Calu3 (cell line): ENCODE measurements at regions not wholly inside any gene's neighbourhood (a gene's known extent, or its start where the extent isn't known, plus 50 kb on each side); places are given as distances from the start of the nearest gene placed in this dataset.

Source experiments
- BruUV-seq: library from RNA; stranded (reverse); fragments of 400-500 nt; replicated peaks from 2 replicates; lab custom pipeline; 2021; lab: Mats Ljungman, UMichigan
- CTCF ChIA-PET: fragments of 300-600 bp; sonication (Branson Sonifier 250); formaldehyde crosslinking; loops from one replicate; lab custom pipeline; 2022; ENCODE audit warnings: antibody characterized with exemption; lab: Charles Lee
- DNase-seq: peaks from one replicate; pipeline ENCODE4 v3.0.0; 2022
- H3K27ac Mint-ChIP-seq: one replicate; pipeline ENCODE4 v1.8.0; 2022; ENCODE audit warnings: mixed read lengths; ENCODE audit not compliant: unreplicated experiment
- H3K27me3 Mint-ChIP-seq: one replicate; pipeline ENCODE4 v1.8.0; 2022; ENCODE audit warnings: mixed read lengths; ENCODE audit not compliant: unreplicated experiment
- H3K36me3 Mint-ChIP-seq: one replicate; pipeline ENCODE4 v1.8.0; 2022; ENCODE audit warnings: mild to moderate bottlenecking, moderate library complexity, mixed read lengths; ENCODE audit not compliant: insufficient read depth, unreplicated experiment
- H3K4me1 Mint-ChIP-seq: one replicate; pipeline ENCODE4 v1.8.0; 2022; ENCODE audit warnings: mild to moderate bottlenecking, low read depth, mixed read lengths; ENCODE audit not compliant: unreplicated experiment
- H3K4me3 Mint-ChIP-seq: one replicate; pipeline ENCODE4 v1.8.0; 2022; ENCODE audit warnings: mild to moderate bottlenecking, low read depth, moderate library complexity, mixed read lengths; ENCODE audit not compliant: unreplicated experiment
- H3K9me3 Mint-ChIP-seq: one replicate; pipeline ENCODE4 v1.8.0; 2022; ENCODE audit warnings: low read depth, mixed read lengths; ENCODE audit not compliant: unreplicated experiment
- intact Hi-C: fragments of 100-400 bp; cut with micrococcal nuclease; formaldehyde crosslinking; loops from one replicate; pipeline ENCODE4 v1.10.0; 2022; ENCODE audit not compliant: unreplicated experiment
- TF ChIP-seq, protein P1 (sequence below): fragments of 200-600 bp; IDR thresholded peaks from one replicate; pipeline ENCODE4 v1.8.0; 2022; ENCODE audit warnings: antibody characterized with exemption; ENCODE audit not compliant: unreplicated experiment

DNA sequence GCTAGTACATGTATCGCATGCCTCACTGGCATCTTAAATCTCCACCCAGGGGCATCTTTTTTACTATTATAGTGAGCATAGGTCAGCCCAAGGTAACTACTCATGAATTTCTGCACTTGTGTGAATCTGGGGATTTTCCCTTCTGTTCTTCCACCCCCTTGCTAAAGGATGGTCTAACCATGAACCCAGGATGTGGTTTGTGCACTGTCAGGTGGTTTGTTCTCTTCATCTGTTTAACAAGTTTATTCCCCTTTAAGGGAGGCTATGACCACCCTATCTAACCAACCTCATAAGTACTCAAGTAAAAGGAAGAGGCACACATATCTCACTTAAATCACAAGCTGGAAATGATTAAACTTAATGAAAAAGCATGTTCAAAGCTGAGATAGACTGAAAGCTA lies 243.0 kb downstream of the RPRM start:
- CTCF ChIA-PET: no interaction called here
- no TSS peak for BruUV-seq

GRCh38 chr2:153232464-153232863 lies 246.1 kb downstream of the RPRM start:
- no peak for DNase-seq
- Mint-ChIP-seq H3K36me3 (no peaks in the 10 kb centered on the region), H3K9me3 (no peaks in the 10 kb centered on the region), H3K27me3 (no peaks in the 10 kb centered on the region), H3K4me3 (no peak overlapping the region), H3K4me1 (no peaks in the 10 kb centered on the region), H3K27ac (no peak overlapping the region)
- CTCF ChIA-PET: interaction anchor here (0.5 kb wide), 1 partner anchor 1276 kb away, joined by 3 read pairs; no protein-coding TSS in a partner anchor
- intact Hi-C loops: no loop called here
- TF ChIP-seq, protein P1, sequence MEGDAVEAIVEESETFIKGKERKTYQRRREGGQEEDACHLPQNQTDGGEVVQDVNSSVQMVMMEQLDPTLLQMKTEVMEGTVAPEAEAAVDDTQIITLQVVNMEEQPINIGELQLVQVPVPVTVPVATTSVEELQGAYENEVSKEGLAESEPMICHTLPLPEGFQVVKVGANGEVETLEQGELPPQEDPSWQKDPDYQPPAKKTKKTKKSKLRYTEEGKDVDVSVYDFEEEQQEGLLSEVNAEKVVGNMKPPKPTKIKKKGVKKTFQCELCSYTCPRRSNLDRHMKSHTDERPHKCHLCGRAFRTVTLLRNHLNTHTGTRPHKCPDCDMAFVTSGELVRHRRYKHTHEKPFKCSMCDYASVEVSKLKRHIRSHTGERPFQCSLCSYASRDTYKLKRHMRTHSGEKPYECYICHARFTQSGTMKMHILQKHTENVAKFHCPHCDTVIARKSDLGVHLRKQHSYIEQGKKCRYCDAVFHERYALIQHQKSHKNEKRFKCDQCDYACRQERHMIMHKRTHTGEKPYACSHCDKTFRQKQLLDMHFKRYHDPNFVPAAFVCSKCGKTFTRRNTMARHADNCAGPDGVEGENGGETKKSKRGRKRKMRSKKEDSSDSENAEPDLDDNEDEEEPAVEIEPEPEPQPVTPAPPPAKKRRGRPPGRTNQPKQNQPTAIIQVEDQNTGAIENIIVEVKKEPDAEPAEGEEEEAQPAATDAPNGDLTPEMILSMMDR: no peak
- no TSS peak for BruUV-seq

More for the DNA sequence above, 243.0 kb downstream of the RPRM start:
- no peaks in the 10 kb centered on the region for H3K27me3 Mint-ChIP-seq
- no peak for DNase-seq
- no peak overlapping the region for H3K27ac Mint-ChIP-seq
- H3K36me3 Mint-ChIP-seq: no peaks in the 10 kb centered on the region
- intact Hi-C loops: no loop called here
- TF ChIP-seq, protein P1: no peak
- no peaks in the 10 kb centered on the region for H3K4me1 Mint-ChIP-seq
- no peaks in the 10 kb centered on the region for H3K9me3 Mint-ChIP-seq
- no peak overlapping the region for H3K4me3 Mint-ChIP-seq

DNA sequence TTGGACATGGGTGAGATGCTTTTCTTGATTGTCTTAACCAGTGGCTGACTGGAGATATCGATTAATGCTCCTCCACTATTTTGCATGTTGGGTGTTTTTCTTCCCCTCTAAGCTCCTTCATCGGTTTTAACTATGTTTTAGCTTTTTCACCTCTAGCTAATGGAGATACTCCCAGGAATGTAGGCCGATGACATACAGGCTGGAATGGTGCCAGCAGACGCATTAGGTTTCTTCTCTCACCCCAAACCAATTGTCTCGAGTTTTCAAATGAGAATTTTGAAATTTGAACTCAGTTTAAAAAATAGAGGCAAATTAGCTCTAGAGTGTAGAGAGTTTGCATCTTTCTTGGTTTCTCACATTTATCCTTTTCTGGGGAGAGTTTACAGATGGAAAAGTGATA lies 247.6 kb downstream of the RPRM start:
- TF ChIP-seq, protein P1: no peak
- no peak for DNase-seq
- intact Hi-C loops: no loop called here
- Mint-ChIP-seq H3K4me3 (no peak overlapping the region), H3K4me1 (no peaks in the 10 kb centered on the region), H3K27ac (no peak overlapping the region), H3K27me3 (no peaks in the 10 kb centered on the region), H3K9me3 (no peaks in the 10 kb centered on the region), H3K36me3 (no peaks in the 10 kb centered on the region)
- no TSS peak for BruUV-seq
- CTCF ChIA-PET: no interaction called here

DNA sequence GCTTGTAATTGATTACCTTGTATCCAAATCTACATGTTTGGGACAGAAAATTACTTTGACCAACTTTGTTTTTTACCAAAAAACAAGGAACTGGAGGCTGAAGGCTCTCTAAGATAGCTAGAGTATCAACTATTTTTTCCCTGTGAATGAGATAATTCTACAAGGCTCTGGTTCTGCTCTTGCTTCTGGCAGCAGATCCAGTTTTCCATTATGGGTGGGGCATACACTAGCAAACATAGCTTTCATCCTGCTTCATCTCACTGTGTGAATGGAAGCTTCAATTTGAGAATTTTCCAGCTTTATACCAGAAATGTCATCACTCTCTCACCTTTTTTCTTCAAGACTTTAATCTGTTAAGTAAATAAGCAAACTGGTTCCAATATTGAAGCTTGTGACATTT lies 249.7 kb downstream of the RPRM start:
- Mint-ChIP-seq H3K27me3 (no peaks in the 10 kb centered on the region), H3K4me1 (no peaks in the 10 kb centered on the region), H3K27ac (no peak overlapping the region), H3K4me3 (no peak overlapping the region), H3K9me3 (no peaks in the 10 kb centered on the region), H3K36me3 (no peaks in the 10 kb centered on the region)
- BruUV-seq: no TSS peak
- intact Hi-C loops: no loop called here
- DNase-seq: no peak
- TF ChIP-seq, protein P1: no peak
- CTCF ChIA-PET: no interaction called here
